DND-41 (cell line): ENCODE measurements at regions not wholly inside any gene's neighbourhood (a gene's known extent, or its start where the extent isn't known, plus 50 kb on each side); places are given as distances from the start of the nearest gene placed in this dataset.

Experiments used
- ATAC-seq: fragments of 200-7000 bp; cut with Tn5 transposase; 3 replicates; pipeline ENCODE4 v1.9.1; 2021; ENCODE audit warnings: low read depth; ENCODE audit not compliant: insufficient read depth
- DNase-seq: peaks from one replicate; pipeline ENCODE4 v3.0.0-alpha.2; 2020
- H2AFZ ChIP-seq: 2 replicates; pipeline ENCODE4 v1.6.0; 2012; ENCODE audit warnings: low read depth, low read length
- H3K27ac ChIP-seq: 2 replicates; pipeline ENCODE4 v1.5.1; 2012; ENCODE audit warnings: low read length, inconsistent platforms
- H3K27me3 ChIP-seq: fragments of 200-600 bp; sonication (generic); 2 replicates; pipeline ENCODE4 v1.6.0; 2012; ENCODE audit warnings: low read length, mild to moderate bottlenecking, inconsistent platforms; ENCODE audit not compliant: insufficient read depth, poor library complexity
- H3K36me3 ChIP-seq: 2 replicates; pipeline ENCODE4 v1.5.1; 2012; ENCODE audit warnings: low read length, inconsistent platforms; ENCODE audit not compliant: insufficient read depth
- H3K4me1 ChIP-seq: 2 replicates; pipeline ENCODE4 v1.5.1; 2012; ENCODE audit warnings: mild to moderate bottlenecking, low read length; ENCODE audit not compliant: insufficient read depth
- H3K4me2 ChIP-seq: 2 replicates; pipeline ENCODE4 v1.6.0; 2012; ENCODE audit warnings: mild to moderate bottlenecking, moderate library complexity, low read length, inconsistent platforms; ENCODE audit not compliant: insufficient read depth
- H3K4me3 ChIP-seq, 2 experiments: fragments of 200-600 bp in 1 of 2; shearing (Covaris generic) in 1 of 2; 2 replicates each; pipeline ENCODE4 v1.5.1; 2012 to 2016; ENCODE audit warnings: inconsistent platforms in 2 of 2, low read length in 2 of 2, mild to moderate bottlenecking in 2 of 2, low read depth in 1 of 2, moderate library complexity in 1 of 2
- H3K79me2 ChIP-seq: 2 replicates; pipeline ENCODE4 v1.6.0; 2012; ENCODE audit warnings: low read length, inconsistent platforms; ENCODE audit not compliant: insufficient read depth
- H3K9ac ChIP-seq: 2 replicates; pipeline ENCODE4 v1.6.0; 2012; ENCODE audit warnings: low read depth, mild to moderate bottlenecking, inconsistent platforms, low read length, moderate library complexity
- H3K9me3 ChIP-seq: 2 replicates; pipeline ENCODE4 v1.5.1; 2012; ENCODE audit warnings: low read length, moderate library complexity, mild to moderate bottlenecking, inconsistent platforms; ENCODE audit not compliant: insufficient read depth, severe bottlenecking
- H4K20me1 ChIP-seq: 2 replicates; pipeline ENCODE4 v1.6.0; 2012; ENCODE audit warnings: low read length; ENCODE audit not compliant: insufficient read depth
- CTCF ChIP-seq: IDR thresholded peaks from 2 replicates; pipeline ENCODE4 v1.5.1; 2012; ENCODE audit warnings: borderline replicate concordance, low read length, moderate library complexity, mild to moderate bottlenecking; ENCODE audit not compliant: poor library complexity, severe bottlenecking; ENCODE audit errors: extremely low read depth
- EZH2 ChIP-seq: IDR thresholded peaks from 3 replicates; pipeline ENCODE4 v1.6.1; 2012; ENCODE audit warnings: borderline replicate concordance, low read depth, mild to moderate bottlenecking, moderate library complexity, low read length, inconsistent platforms; ENCODE audit not compliant: severe bottlenecking

GRCh38 chr18:7470101-7470500 is 97.0 kb upstream of the PTPRM start:
- Histone ChIP-seq H3K27ac (no peak overlapping the region), H3K9me3 (no peaks in the 10 kb centered on the region), H3K27me3 (no peaks in the 10 kb centered on the region), H3K4me1 (no peaks in the 10 kb centered on the region), H4K20me1 (no peaks in the 10 kb centered on the region), H3K4me3 (no peak overlapping the region), H3K9ac (no peak overlapping the region), H3K36me3 (no peaks in the 10 kb centered on the region), H3K79me2 (no peaks in the 10 kb centered on the region), H2AFZ (no peak overlapping the region), H3K4me2 (no peak overlapping the region)
- ATAC-seq, result no peak
- TF ChIP-seq EZH2 (no peak), CTCF (no peak)
- no peak for DNase-seq

DNA sequence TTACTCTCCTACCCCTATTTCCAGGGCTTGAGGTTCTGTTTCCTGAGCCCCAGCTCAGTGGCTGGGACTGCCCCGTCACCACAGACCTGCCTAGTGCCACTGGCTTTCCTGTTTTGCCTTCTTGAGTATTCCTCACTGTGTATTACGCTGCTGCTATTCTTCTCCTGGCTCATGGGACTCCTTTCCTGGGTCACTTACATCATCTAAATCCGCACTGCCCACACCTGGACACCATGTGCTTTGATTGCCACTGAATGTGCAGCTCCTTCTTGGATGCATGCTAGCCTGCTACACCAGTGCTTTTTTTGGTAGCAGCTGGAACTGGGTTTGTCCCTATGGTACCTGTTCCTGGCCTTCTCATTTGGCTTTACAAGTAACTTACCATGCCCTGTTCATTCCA is 96.6 kb upstream of the PTPRM start:
- Histone ChIP-seq H3K4me1 (no peaks in the 10 kb centered on the region), H3K79me2 (no peaks in the 10 kb centered on the region), H2AFZ (no peak overlapping the region), H3K9me3 (no peaks in the 10 kb centered on the region), H3K9ac (no peak overlapping the region), H3K36me3 (no peaks in the 10 kb centered on the region), H3K27me3 (no peaks in the 10 kb centered on the region), H3K27ac (no peak overlapping the region), H3K4me3 (no peak overlapping the region), H4K20me1 (no peaks in the 10 kb centered on the region), H3K4me2 (no peak overlapping the region)
- DNase-seq (no peak), ATAC-seq (no peak)
- no peak for TF ChIP-seq CTCF
- no peak for TF ChIP-seq EZH2

DNA sequence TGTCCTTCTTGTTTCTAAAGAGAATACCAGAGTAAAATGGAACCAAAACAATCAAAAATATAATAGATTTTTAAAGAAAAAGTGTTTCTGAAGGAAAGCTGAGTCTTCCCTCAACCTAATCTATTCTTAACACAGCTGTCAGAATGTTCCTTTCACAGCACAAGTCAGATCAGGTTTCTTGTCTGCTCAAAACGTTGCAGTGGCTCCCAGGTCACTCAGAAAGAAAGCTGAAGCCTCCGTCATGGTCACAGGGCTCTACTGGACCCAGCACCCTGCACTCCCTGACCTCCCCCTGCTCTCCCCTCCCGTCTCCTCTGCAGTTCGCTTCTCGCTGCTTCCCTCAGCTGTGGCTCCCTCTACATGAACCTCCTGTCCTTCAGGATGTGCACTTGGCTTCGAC is 90.7 kb upstream of the PTPRM start:
- Histone ChIP-seq H3K27ac (no peak overlapping the region), H2AFZ (no peak overlapping the region), H3K4me3 (no peak overlapping the region), H3K79me2 (no peaks in the 10 kb centered on the region), H3K27me3 (no peaks in the 10 kb centered on the region), H3K9me3 (no peaks in the 10 kb centered on the region), H3K4me2 (no peak overlapping the region), H3K36me3 (no peaks in the 10 kb centered on the region), H3K9ac (no peak overlapping the region), H3K4me1 (no peaks in the 10 kb centered on the region), H4K20me1 (no peaks in the 10 kb centered on the region)
- ATAC-seq, result no peak
- TF ChIP-seq CTCF, result no peak
- no peak for TF ChIP-seq EZH2
- DNase-seq, result no peak

DNA sequence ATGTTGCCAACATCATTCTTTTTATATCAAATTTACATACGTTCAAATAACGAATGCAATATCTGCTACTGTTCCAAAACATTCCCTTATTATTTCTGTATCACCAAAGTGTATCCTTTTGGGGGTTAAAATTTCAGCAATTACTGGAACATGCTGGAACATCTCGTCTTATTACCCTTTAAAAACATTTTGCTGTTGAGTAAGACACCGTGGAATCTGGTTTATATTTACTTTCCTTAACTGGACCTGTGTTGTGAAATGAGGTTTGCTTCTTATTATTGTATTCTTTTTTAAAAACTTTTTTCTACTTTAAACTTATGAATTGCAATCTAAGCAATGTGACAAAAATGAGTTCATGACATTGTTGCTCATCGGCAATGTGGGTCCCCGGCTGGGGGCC is 87.4 kb upstream of the PTPRM start:
- Histone ChIP-seq H3K9ac (no peak overlapping the region), H3K9me3 (no peaks in the 10 kb centered on the region), H4K20me1 (no peaks in the 10 kb centered on the region), H2AFZ (no peak overlapping the region), H3K4me3 (no peak overlapping the region), H3K36me3 (no peaks in the 10 kb centered on the region), H3K4me1 (no peaks in the 10 kb centered on the region), H3K79me2 (no peaks in the 10 kb centered on the region), H3K27ac (no peak overlapping the region), H3K4me2 (no peak overlapping the region), H3K27me3 (no peaks in the 10 kb centered on the region)
- ATAC-seq (no peak), DNase-seq (no peak)
- TF ChIP-seq EZH2, result no peak
- no peak for TF ChIP-seq CTCF
